ENCODE measurements at regions not wholly inside any gene's neighbourhood (a gene's known extent, or its start where the extent isn't known, plus 50 kb on each side); places are given as distances from the start of the nearest gene placed in this dataset.

GRCh38 chr12:75666939-75667334 lies 155.5 kb upstream of the KRR1 start:
- TF ChIP-seq POLR2A (IDR thresholded peaks at IDR 0.05), result no peak
- TF ChIP-seq CTCF (IDR thresholded peaks at IDR 0.05), result no peak

All from breast epithelium (tissue), 3 donors.